ENCODE measurements at regions not wholly inside any gene's neighbourhood (a gene's known extent, or its start where the extent isn't known, plus 50 kb on each side); places are given as distances from the start of the nearest gene placed in this dataset.

GRCh38 chr22:22067192-22067591, 84.6 kb upstream of the TOP3B start:
- intact Hi-C loops (cut with DNase I; ENCODE audit: low total_unique reads), result no loop called here
- DNase-seq (ENCODE audit: low spot score in 2 of 2), result no peak
- H3K4me3 ChIP-seq (ENCODE audit: low read depth, poor library complexity, severe bottlenecking), result no peak overlapping the region
- 87 to 95% methylated on average over 3 of the region's 3 CpGs for WGBS, 2 donors
- TF ChIP-seq CTCF (IDR thresholded peaks at IDR 0.05) (no peak), POLR2A (IDR thresholded peaks at IDR 0.05) (no peak)

GRCh38 chr22:22064580-22064979, 82.0 kb upstream of the TOP3B start:
- no peak for DNase-seq (ENCODE audit: low spot score in 2 of 2)
- intact Hi-C loops (cut with DNase I; ENCODE audit: low total_unique reads), result no loop called here
- no peak for TF ChIP-seq CTCF (IDR thresholded peaks at IDR 0.05)
- no peak for TF ChIP-seq POLR2A (IDR thresholded peaks at IDR 0.05)
- H3K4me3 ChIP-seq (ENCODE audit: low read depth, poor library complexity, severe bottlenecking), result no peak overlapping the region

GRCh38 chr22:22062306-22062793, 79.8 kb upstream of the TOP3B start:
- intact Hi-C loops (cut with DNase I; ENCODE audit: low total_unique reads), result no loop called here
- H3K4me3 ChIP-seq (ENCODE audit: low read depth, poor library complexity, severe bottlenecking), result no peak overlapping the region
- DNase-seq (ENCODE audit: low spot score in 2 of 2), result no peak
- TF ChIP-seq CTCF (IDR thresholded peaks at IDR 0.05) (no peak), POLR2A (IDR thresholded peaks at IDR 0.05) (no peak)
- WGBS, 2 donors, result 84 to 86% methylated on average over 2 of the region's 2 CpGs

- peak in 1 of 2 donors; percentile 47 for DNase-seq (ENCODE audit: low spot score in 2 of 2)
- intact Hi-C loops (cut with DNase I; ENCODE audit: low total_unique reads), result no loop called here
- WGBS, 2 donors, result 57 to 62% methylated on average over 11 of the region's 11 CpGs
- TF ChIP-seq CTCF (IDR thresholded peaks at IDR 0.05) (no peak), POLR2A (IDR thresholded peaks at IDR 0.05) (no peak)
- no peak overlapping the region for H3K4me3 ChIP-seq (ENCODE audit: low read depth, poor library complexity, severe bottlenecking)
These were observed 78.8 kb upstream of the TOP3B start for GRCh38 chr22:22061085-22062077.

GRCh38 chr22:22060200-22061084, 77.9 kb upstream of the TOP3B start:
- 64 to 65% methylated on average over 7 to 11 of the region's 11 CpGs for WGBS, 2 donors
- no peak for DNase-seq (ENCODE audit: low spot score in 2 of 2)
- no peak for TF ChIP-seq CTCF (IDR thresholded peaks at IDR 0.05)
- no peak for TF ChIP-seq POLR2A (IDR thresholded peaks at IDR 0.05)
- intact Hi-C loops (cut with DNase I; ENCODE audit: low total_unique reads), result no loop called here
- no peak overlapping the region for H3K4me3 ChIP-seq (ENCODE audit: low read depth, poor library complexity, severe bottlenecking)

Data from lower leg skin (tissue), 4 donors.